NT2/D1 (cell line): ENCODE measurements at regions not wholly inside any gene's neighbourhood (a gene's known extent, or its start where the extent isn't known, plus 50 kb on each side); places are given as distances from the start of the nearest gene placed in this dataset.

Experiments
- DNase-seq: peaks from one replicate; pipeline ENCODE4 v3.0.0-alpha.2; 2011; ENCODE audit warnings: low read depth, low spot score
- H3K27me3 ChIP-seq: 2 replicates; pipeline ENCODE4 v1.6.0; 2011; ENCODE audit warnings: mild to moderate bottlenecking; ENCODE audit not compliant: insufficient read length, insufficient read depth
- H3K36me3 ChIP-seq: 2 replicates; pipeline ENCODE4 v1.6.1; 2011; ENCODE audit warnings: mild to moderate bottlenecking, low read length, mixed read lengths; ENCODE audit not compliant: insufficient read depth, insufficient read length
- H3K4me1 ChIP-seq: 2 replicates; pipeline ENCODE4 v1.5.1; 2011; ENCODE audit not compliant: insufficient read depth, insufficient read length
- H3K4me3 ChIP-seq: 2 replicates; pipeline ENCODE4 v1.5.1; 2011; ENCODE audit warnings: low read depth; ENCODE audit not compliant: insufficient read length
- H3K9ac ChIP-seq: 2 replicates; pipeline ENCODE4 v1.6.0; 2011; ENCODE audit warnings: low read depth; ENCODE audit not compliant: insufficient read length
- H3K9me3 ChIP-seq: 2 replicates; pipeline ENCODE4 v1.5.1; 2011; ENCODE audit warnings: mild to moderate bottlenecking, low read length; ENCODE audit not compliant: insufficient read depth
- SUZ12 ChIP-seq: IDR thresholded peaks from 2 replicates; pipeline ENCODE4 v1.6.1; 2011; ENCODE audit not compliant: insufficient read length, insufficient read depth; ENCODE audit errors: extremely low read depth
- YY1 ChIP-seq: IDR thresholded peaks from 2 replicates; pipeline ENCODE4 v1.6.1; 2011; ENCODE audit not compliant: insufficient read length, insufficient read depth
- ZNF274 ChIP-seq: IDR thresholded peaks from 2 replicates; pipeline ENCODE4 v1.6.1; 2011; ENCODE audit warnings: mild to moderate bottlenecking, low read depth, low read length

GRCh38 chr1:21344750-21345443, 54.6 kb upstream of the ECE1 start:
- peak overlapping the region; percentile 90 for H3K9ac ChIP-seq
- no peaks in the 10 kb centered on the region for H3K9me3 ChIP-seq
- DNase-seq, result no peak
- H3K36me3 ChIP-seq, result peaks cover 5% of the 10 kb centered on the region
- H3K4me1 ChIP-seq, result peaks cover 14% of the 10 kb centered on the region
- peaks cover 6% of the 10 kb centered on the region for H3K27me3 ChIP-seq
- peak overlapping the region; percentile 80 for H3K4me3 ChIP-seq
- TF ChIP-seq SUZ12 (no peak), YY1 (no peak), ZNF274 (no peak)

DNA sequence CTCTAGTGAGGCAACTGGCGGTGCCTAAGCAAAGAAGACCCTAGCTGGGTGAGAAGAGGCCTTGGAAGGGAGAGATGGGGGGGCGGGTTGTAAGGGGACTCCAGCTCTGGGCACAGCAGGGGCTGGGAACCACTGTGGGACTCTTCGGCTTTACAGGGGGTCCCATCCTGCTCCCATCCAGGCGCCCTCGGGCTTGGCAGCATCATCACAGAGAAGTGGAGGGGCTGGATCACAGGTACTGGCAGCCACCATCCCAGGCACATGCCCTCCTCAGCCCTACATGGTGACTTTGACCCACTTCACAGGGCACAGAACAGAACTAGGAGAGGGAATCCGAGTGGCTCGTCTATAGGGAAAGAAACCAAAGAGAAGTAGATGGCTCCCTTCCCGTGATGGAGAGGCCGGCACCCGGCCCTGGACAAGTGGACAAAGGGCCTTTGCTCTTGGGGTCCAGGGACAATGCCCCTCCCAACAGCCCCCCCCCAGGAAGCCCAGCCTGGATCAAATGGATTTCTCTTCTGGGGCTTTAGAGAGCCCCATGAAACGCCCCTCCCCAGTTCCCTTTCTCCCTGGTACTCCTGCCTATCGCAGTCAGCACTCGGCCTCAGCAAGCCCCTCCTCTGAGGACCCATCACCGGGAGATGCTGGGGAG, 54.0 kb upstream of the ECE1 start:
- peak overlapping the region; percentile 90 for H3K9ac ChIP-seq

GRCh38 chr1:21342961-21343838, 52.9 kb upstream of the ECE1 start:
- no peak for DNase-seq
- H3K9ac ChIP-seq, result peak overlapping the region; percentile 8
- peaks cover 6% of the 10 kb centered on the region for H3K27me3 ChIP-seq
- peaks cover 8% of the 10 kb centered on the region for H3K36me3 ChIP-seq
- no peak overlapping the region for H3K4me3 ChIP-seq
- H3K9me3 ChIP-seq, result no peaks in the 10 kb centered on the region
- TF ChIP-seq ZNF274, result no peak
- TF ChIP-seq SUZ12, result no peak
- no peak for TF ChIP-seq YY1
- peaks cover 22% of the 10 kb centered on the region for H3K4me1 ChIP-seq

More for the DNA sequence above, 54.0 kb upstream of the ECE1 start:
- peaks cover 6% of the 10 kb centered on the region for H3K27me3 ChIP-seq
- no peaks in the 10 kb centered on the region for H3K9me3 ChIP-seq
- TF ChIP-seq YY1 (no peak), ZNF274 (no peak), SUZ12 (no peak)
- DNase-seq, result no peak
- H3K4me3 ChIP-seq, result peak overlapping the region; percentile 80
- peaks cover 8% of the 10 kb centered on the region for H3K36me3 ChIP-seq
- peaks cover 14% of the 10 kb centered on the region for H3K4me1 ChIP-seq

GRCh38 chr1:21341517-21342078, 51.3 kb upstream of the ECE1 start:
- no peak overlapping the region for H3K9ac ChIP-seq
- TF ChIP-seq SUZ12 (no peak), YY1 (no peak), ZNF274 (no peak)
- H3K27me3 ChIP-seq, result peaks cover 6% of the 10 kb centered on the region
- no peaks in the 10 kb centered on the region for H3K9me3 ChIP-seq
- DNase-seq, result no peak
- H3K4me1 ChIP-seq, result peaks cover 22% of the 10 kb centered on the region
- peaks cover 8% of the 10 kb centered on the region for H3K36me3 ChIP-seq
- no peak overlapping the region for H3K4me3 ChIP-seq

DNA sequence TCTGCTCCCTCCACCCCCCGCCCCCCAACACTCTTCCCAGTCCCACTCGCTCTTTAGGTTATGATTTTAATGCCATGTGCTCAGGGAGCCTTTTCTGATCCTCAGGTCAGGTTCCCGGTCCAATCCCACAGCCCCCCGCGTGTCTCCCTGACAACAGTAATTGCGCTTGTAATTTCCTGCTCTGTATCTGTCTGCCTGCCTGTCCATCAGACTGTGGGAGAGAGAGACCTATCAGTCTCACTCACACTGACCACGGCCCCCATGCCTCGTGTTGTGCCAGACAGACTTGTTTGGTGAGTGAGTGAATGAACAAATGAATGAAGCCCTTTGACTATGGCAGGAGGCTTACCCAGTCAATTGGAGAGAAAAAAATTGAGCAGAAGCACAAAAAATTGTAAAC, 50.8 kb upstream of the ECE1 start:
- H3K36me3 ChIP-seq, result peaks cover 8% of the 10 kb centered on the region
- TF ChIP-seq ZNF274, result no peak
- no peak for TF ChIP-seq YY1
- no peak for TF ChIP-seq SUZ12
- no peak overlapping the region for H3K9ac ChIP-seq
- no peaks in the 10 kb centered on the region for H3K9me3 ChIP-seq
- DNase-seq, result no peak
- H3K4me1 ChIP-seq, result peaks cover 22% of the 10 kb centered on the region
- H3K27me3 ChIP-seq, result peaks cover 2% of the 10 kb centered on the region
- H3K4me3 ChIP-seq, result no peak overlapping the region

- no peak for DNase-seq
- Histone ChIP-seq H3K9ac (no peak overlapping the region), H3K27me3 (peaks cover 2% of the 10 kb centered on the region), H3K4me1 (peaks cover 25% of the 10 kb centered on the region), H3K36me3 (peaks cover 8% of the 10 kb centered on the region), H3K4me3 (no peak overlapping the region), H3K9me3 (no peaks in the 10 kb centered on the region)
- TF ChIP-seq YY1 (no peak), ZNF274 (no peak), SUZ12 (no peak)
Measured at GRCh38 chr1:21340230-21340945, 50.1 kb upstream of the ECE1 start.
